Gastroesophageal sphincter (tissue), 2 donors: ENCODE measurements at regions not wholly inside any gene's neighbourhood (a gene's known extent, or its start where the extent isn't known, plus 50 kb on each side); places are given as distances from the start of the nearest gene placed in this dataset.

Experiments used
- POLR2A ChIP-seq, 2 donors: fragments of 450-650 bp; IDR thresholded peaks; one replicate each; pipeline ENCODE4 v1.6.1; 2017; ENCODE audit warnings: antibody characterized with exemption in 2 of 2, mild to moderate bottlenecking in 2 of 2, moderate library complexity in 1 of 2
- POLR2AphosphoS5 ChIP-seq: sonication (generic); formaldehyde crosslinking; IDR thresholded peaks from one replicate; pipeline ENCODE4 v1.6.1; 2017; ENCODE audit warnings: antibody characterized with exemption

- TF ChIP-seq POLR2A (IDR thresholded peaks at IDR 0.05) = no peak
- TF ChIP-seq POLR2AphosphoS5 = no peak
Measured at GRCh38 chr1:157407917-157408525, 144.3 kb downstream of the FCRL5 start.
